Astrocyte (in vitro differentiated cells and primary cell): ENCODE measurements at regions not wholly inside any gene's neighbourhood (a gene's known extent, or its start where the extent isn't known, plus 50 kb on each side); places are given as distances from the start of the nearest gene placed in this dataset.
A peak's percentile ranks its signal among the peaks of the same experiment; 100 is the strongest.

Experiments used
- DNase-seq: peaks from one replicate; pipeline ENCODE4 v3.0.0-alpha.2; 2010; ENCODE audit warnings: low read depth
- FAIRE-seq: peaks from 2 replicates; lab custom pipeline; 2011; peaks lifted over from hg19 to GRCh38; lab: Jason Lieb, UNC
- H2AFZ ChIP-seq: 2 replicates; pipeline ENCODE4 v1.6.0; 2012; ENCODE audit warnings: low read depth, low read length, inconsistent platforms
- H3K27ac ChIP-seq: 2 replicates; pipeline ENCODE4 v1.5.1; 2011; ENCODE audit warnings: low read depth, low read length, inconsistent platforms
- H3K27me3 ChIP-seq: 2 replicates; pipeline ENCODE4 v1.6.0; 2011; ENCODE audit warnings: low read length, inconsistent platforms; ENCODE audit not compliant: insufficient read depth
- H3K36me3 ChIP-seq: 2 replicates; pipeline ENCODE4 v1.5.1; 2011; ENCODE audit warnings: low read length, inconsistent platforms; ENCODE audit not compliant: insufficient read depth
- H3K4me1 ChIP-seq: 2 replicates; pipeline ENCODE4 v1.5.1; 2011; ENCODE audit warnings: low read length, inconsistent platforms; ENCODE audit not compliant: insufficient read depth
- H3K4me2 ChIP-seq: 2 replicates; pipeline ENCODE4 v1.6.0; 2012; ENCODE audit warnings: low read length, inconsistent platforms
- H3K4me3 ChIP-seq: 2 replicates; pipeline ENCODE4 v1.5.1; 2011; ENCODE audit warnings: low read depth, mild to moderate bottlenecking, low read length, inconsistent platforms; ENCODE audit not compliant: insufficient read depth
- H3K79me2 ChIP-seq: 2 replicates; pipeline ENCODE4 v1.6.0; 2012; ENCODE audit warnings: mild to moderate bottlenecking, low read length, inconsistent platforms; ENCODE audit not compliant: insufficient read depth
- H3K9ac ChIP-seq: 2 replicates; pipeline ENCODE4 v1.6.0; 2012; ENCODE audit warnings: mild to moderate bottlenecking, low read length, inconsistent platforms
- H3K9me3 ChIP-seq: 2 replicates; pipeline ENCODE4 v1.5.1; 2012; ENCODE audit warnings: low read depth, mild to moderate bottlenecking, low read length, inconsistent platforms; ENCODE audit not compliant: insufficient read depth
- H4K20me1 ChIP-seq: 2 replicates; pipeline ENCODE4 v1.6.0; 2012; ENCODE audit warnings: low read length, inconsistent platforms; ENCODE audit not compliant: insufficient read depth
- H3K27ac Mint-ChIP-seq: one replicate; pipeline ENCODE4 v1.8.0; 2021; ENCODE audit warnings: mild to moderate bottlenecking, mixed read lengths; ENCODE audit not compliant: unreplicated experiment
- H3K27me3 Mint-ChIP-seq: one replicate; pipeline ENCODE4 v1.8.0; 2021; ENCODE audit warnings: low read depth, mixed read lengths; ENCODE audit not compliant: unreplicated experiment
- H3K36me3 Mint-ChIP-seq: one replicate; pipeline ENCODE4 v1.8.0; 2021; ENCODE audit warnings: low read depth, mixed read lengths; ENCODE audit not compliant: unreplicated experiment
- H3K4me1 Mint-ChIP-seq: one replicate; pipeline ENCODE4 v1.8.0; 2021; ENCODE audit warnings: low read depth, mixed read lengths; ENCODE audit not compliant: unreplicated experiment
- H3K4me3 Mint-ChIP-seq: one replicate; pipeline ENCODE4 v1.8.0; 2021; ENCODE audit warnings: mild to moderate bottlenecking, moderate library complexity, mixed read lengths; ENCODE audit not compliant: unreplicated experiment
- H3K9me3 Mint-ChIP-seq: one replicate; pipeline ENCODE4 v1.8.0; 2021; ENCODE audit warnings: mild to moderate bottlenecking, mixed read lengths; ENCODE audit not compliant: unreplicated experiment
- CTCF ChIP-seq: IDR thresholded peaks from 2 replicates; pipeline ENCODE4 v1.5.1; 2011; ENCODE audit warnings: low read depth, mild to moderate bottlenecking, inconsistent platforms, low read length, moderate library complexity; ENCODE audit not compliant: insufficient read depth
- EZH2 ChIP-seq: IDR thresholded peaks from 2 replicates; pipeline ENCODE4 v1.6.1; 2012; ENCODE audit warnings: mild to moderate bottlenecking, low read length, inconsistent platforms; ENCODE audit not compliant: insufficient read depth

GRCh38 chr13:61261746-61262472 lies 153.7 kb downstream of the PCDH20 start:
- Histone ChIP-seq H2AFZ (no peak overlapping the region), H3K36me3 (no peaks in the 10 kb centered on the region), H3K27me3 (no peaks in the 10 kb centered on the region), H3K4me2 (no peak overlapping the region), H4K20me1 (no peaks in the 10 kb centered on the region), H3K27ac (no peak overlapping the region), H3K9ac (no peak overlapping the region), H3K4me3 (no peak overlapping the region), H3K9me3 (no peaks in the 10 kb centered on the region), H3K79me2 (no peaks in the 10 kb centered on the region), H3K4me1 (no peaks in the 10 kb centered on the region)
- H3K4me3 Mint-ChIP-seq, result no peak overlapping the region
- no peak overlapping the region for H3K27ac Mint-ChIP-seq
- H3K27me3 Mint-ChIP-seq, result no peaks in the 10 kb centered on the region
- H3K4me1 Mint-ChIP-seq, result no peaks in the 10 kb centered on the region
- H3K36me3 Mint-ChIP-seq, result no peaks in the 10 kb centered on the region
- FAIRE-seq (no peak), DNase-seq (no peak)
- no peaks in the 10 kb centered on the region for H3K9me3 Mint-ChIP-seq
- TF ChIP-seq CTCF (no peak), EZH2 (no peak)

- H3K36me3 Mint-ChIP-seq, result no peaks in the 10 kb centered on the region
- TF ChIP-seq CTCF, result no peak
Measured at GRCh38 chr13:61258185-61258584, 157.5 kb downstream of the PCDH20 start.

DNA sequence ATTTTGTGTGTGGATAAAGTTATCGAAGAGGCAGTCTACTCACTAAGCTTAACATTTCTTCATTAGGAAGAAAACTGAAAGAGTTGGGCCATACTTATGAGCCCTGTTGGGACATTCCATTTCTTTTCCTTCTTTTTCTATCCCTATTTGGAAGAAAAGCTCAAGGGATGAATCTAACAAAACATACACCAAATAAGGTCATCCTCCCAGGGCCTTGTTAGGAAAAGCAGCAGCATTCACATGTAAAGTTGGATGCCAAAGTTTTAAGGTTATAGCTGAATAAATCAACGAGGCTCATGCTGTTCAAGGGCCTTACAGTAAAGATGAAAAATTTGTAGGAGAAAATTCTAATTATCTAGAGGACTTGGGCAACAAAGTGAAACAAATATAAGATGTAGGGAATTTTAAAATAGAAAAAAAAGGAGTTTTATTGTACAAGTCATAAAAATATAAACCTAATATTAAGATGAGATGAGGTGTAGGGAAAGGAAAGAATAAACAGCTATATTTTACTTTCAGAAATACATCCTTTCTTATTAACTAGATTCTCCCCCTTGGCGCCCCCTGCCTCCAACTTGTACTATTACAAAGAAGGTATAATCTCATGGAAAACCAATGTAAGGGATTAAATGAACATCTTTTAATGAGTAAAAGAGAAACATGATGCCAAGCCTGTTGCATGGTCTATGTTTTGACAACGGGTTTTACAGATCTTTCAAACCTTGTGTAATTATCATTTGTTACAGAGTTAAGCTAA lies 160.4 kb downstream of the PCDH20 start:
- TF ChIP-seq EZH2 (no peak), CTCF (peak; percentile 21)
- Mint-ChIP-seq H3K36me3 (no peaks in the 10 kb centered on the region), H3K4me3 (no peak overlapping the region), H3K27ac (no peak overlapping the region), H3K4me1 (no peaks in the 10 kb centered on the region), H3K27me3 (no peaks in the 10 kb centered on the region), H3K9me3 (no peaks in the 10 kb centered on the region)
- H3K27ac ChIP-seq, result no peak overlapping the region
- FAIRE-seq (no peak), DNase-seq (no peak)
- H3K4me2 ChIP-seq, result no peak overlapping the region
- H3K27me3 ChIP-seq, result no peaks in the 10 kb centered on the region
- no peaks in the 10 kb centered on the region for H3K4me1 ChIP-seq
- no peaks in the 10 kb centered on the region for H3K79me2 ChIP-seq
- H3K9ac ChIP-seq, result no peak overlapping the region
- H3K36me3 ChIP-seq, result no peaks in the 10 kb centered on the region
- no peaks in the 10 kb centered on the region for H4K20me1 ChIP-seq
- no peaks in the 10 kb centered on the region for H3K9me3 ChIP-seq
- H3K4me3 ChIP-seq, result no peak overlapping the region
- H2AFZ ChIP-seq, result no peak overlapping the region

More at GRCh38 chr13:61258185-61258584, 157.5 kb downstream of the PCDH20 start:
- no peaks in the 10 kb centered on the region for H3K27me3 ChIP-seq
- Mint-ChIP-seq H3K4me1 (no peaks in the 10 kb centered on the region), H3K27ac (no peak overlapping the region), H3K9me3 (no peaks in the 10 kb centered on the region), H3K27me3 (no peaks in the 10 kb centered on the region), H3K4me3 (no peak overlapping the region)
- no peak overlapping the region for H3K4me2 ChIP-seq
- DNase-seq (no peak), FAIRE-seq (no peak)
- H3K36me3 ChIP-seq, result no peaks in the 10 kb centered on the region
- H3K4me3 ChIP-seq, result no peak overlapping the region
- H3K27ac ChIP-seq, result no peak overlapping the region
- no peaks in the 10 kb centered on the region for H3K9me3 ChIP-seq
- H2AFZ ChIP-seq, result no peak overlapping the region
- no peak overlapping the region for H3K9ac ChIP-seq
- no peaks in the 10 kb centered on the region for H3K4me1 ChIP-seq
- no peaks in the 10 kb centered on the region for H4K20me1 ChIP-seq
- H3K79me2 ChIP-seq, result no peaks in the 10 kb centered on the region
